Right lobe of liver (tissue), 4 donors: ENCODE measurements at regions not wholly inside any gene's neighbourhood (a gene's known extent, or its start where the extent isn't known, plus 50 kb on each side); places are given as distances from the start of the nearest gene placed in this dataset.

Experiments
- POLR2A ChIP-seq: fragments of 450-650 bp; IDR thresholded peaks from one replicate; pipeline ENCODE4 v1.6.1; 2017; ENCODE audit warnings: antibody characterized with exemption, mild to moderate bottlenecking
- TF ChIP-seq, protein P1 (sequence below), 4 donors: fragments of 200-600 bp in 3 of 4; fragments of 450-650 bp in 1 of 4; IDR thresholded peaks; one replicate each; pipeline versions ENCODE4 v1.5.1 to v1.8.0; 2016 to 2022; ENCODE audit warnings: antibody characterized with exemption in 4 of 4, mild to moderate bottlenecking in 2 of 4
- donor health status: DM: no; HTN: no; CAD: no.
- donor health status: DM: no; HTN: no; CAD: no.
- donor health status: DM: no; HTN: yes; CAD: no.

DNA sequence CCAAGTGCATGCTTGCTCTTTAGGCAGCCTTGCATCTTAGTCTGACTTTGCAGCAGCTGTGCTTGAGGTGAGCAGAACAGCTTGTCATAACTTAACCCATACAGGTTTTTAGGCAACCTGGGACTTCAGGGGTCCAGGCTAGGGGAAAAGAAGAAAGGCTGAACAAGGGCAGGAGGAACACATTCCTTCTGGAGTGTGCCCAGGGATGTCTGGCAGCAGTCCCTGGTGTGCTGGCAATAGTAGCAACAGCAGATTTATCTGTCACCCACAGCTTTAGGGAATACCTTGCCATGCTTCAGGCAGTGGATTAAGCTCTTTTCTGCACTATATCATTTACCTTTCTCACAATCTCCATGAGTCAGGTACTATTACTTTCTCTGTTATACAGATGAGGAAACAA is 513.0 kb downstream of the RAB38 start:
- TF ChIP-seq, protein P1, sequence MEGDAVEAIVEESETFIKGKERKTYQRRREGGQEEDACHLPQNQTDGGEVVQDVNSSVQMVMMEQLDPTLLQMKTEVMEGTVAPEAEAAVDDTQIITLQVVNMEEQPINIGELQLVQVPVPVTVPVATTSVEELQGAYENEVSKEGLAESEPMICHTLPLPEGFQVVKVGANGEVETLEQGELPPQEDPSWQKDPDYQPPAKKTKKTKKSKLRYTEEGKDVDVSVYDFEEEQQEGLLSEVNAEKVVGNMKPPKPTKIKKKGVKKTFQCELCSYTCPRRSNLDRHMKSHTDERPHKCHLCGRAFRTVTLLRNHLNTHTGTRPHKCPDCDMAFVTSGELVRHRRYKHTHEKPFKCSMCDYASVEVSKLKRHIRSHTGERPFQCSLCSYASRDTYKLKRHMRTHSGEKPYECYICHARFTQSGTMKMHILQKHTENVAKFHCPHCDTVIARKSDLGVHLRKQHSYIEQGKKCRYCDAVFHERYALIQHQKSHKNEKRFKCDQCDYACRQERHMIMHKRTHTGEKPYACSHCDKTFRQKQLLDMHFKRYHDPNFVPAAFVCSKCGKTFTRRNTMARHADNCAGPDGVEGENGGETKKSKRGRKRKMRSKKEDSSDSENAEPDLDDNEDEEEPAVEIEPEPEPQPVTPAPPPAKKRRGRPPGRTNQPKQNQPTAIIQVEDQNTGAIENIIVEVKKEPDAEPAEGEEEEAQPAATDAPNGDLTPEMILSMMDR (IDR thresholded peaks at IDR 0.05) = no peak
- TF ChIP-seq POLR2A = no peak
